H9 (cell line): ENCODE measurements at regions not wholly inside any gene's neighbourhood (a gene's known extent, or its start where the extent isn't known, plus 50 kb on each side); places are given as distances from the start of the nearest gene placed in this dataset.

ENCODE experiments used
- DNase-seq: peaks from one replicate; pipeline ENCODE4 v3.0.0-alpha.2; 2017
- H2AFZ ChIP-seq: one replicate; pipeline ENCODE4 v1.6.1; 2013; ENCODE audit warnings: mild to moderate bottlenecking, low read length, control low read depth, moderate library complexity
- H2AK5ac ChIP-seq: 2 replicates; pipeline ENCODE4 v1.6.1; 2013; ENCODE audit warnings: low read length, control low read depth, mixed read lengths; ENCODE audit not compliant: insufficient read length
- H2BK120ac ChIP-seq: one replicate; pipeline ENCODE4 v1.6.1; 2013; ENCODE audit warnings: low read depth, mild to moderate bottlenecking, low read length, control low read depth, inconsistent platforms; ENCODE audit not compliant: poor library complexity, severe bottlenecking
- H2BK12ac ChIP-seq: 2 replicates; pipeline ENCODE4 v1.6.1; 2013; ENCODE audit warnings: low read length, control low read depth, mixed read lengths, low read depth; ENCODE audit not compliant: insufficient read length
- H2BK15ac ChIP-seq: 2 replicates; pipeline ENCODE4 v1.6.1; 2013; ENCODE audit warnings: low read depth, low read length, control low read depth
- H2BK20ac ChIP-seq: one replicate; pipeline ENCODE4 v1.6.1; 2013; ENCODE audit warnings: low read depth, mild to moderate bottlenecking, low read length, control low read depth, inconsistent platforms; ENCODE audit not compliant: poor library complexity, severe bottlenecking
- H2BK5ac ChIP-seq: 2 replicates; pipeline ENCODE4 v1.6.1; 2013; ENCODE audit warnings: low read length, control low read depth, mixed read lengths; ENCODE audit not compliant: insufficient read length
- H3K14ac ChIP-seq: 2 replicates; pipeline ENCODE4 v1.6.1; 2013; ENCODE audit warnings: low read length, control low read depth; ENCODE audit not compliant: insufficient read depth
- H3K18ac ChIP-seq: 2 replicates; pipeline ENCODE4 v1.6.1; 2013; ENCODE audit warnings: low read depth, mild to moderate bottlenecking, mixed read lengths, low read length, control low read depth; ENCODE audit not compliant: insufficient read length
- H3K23ac ChIP-seq: 2 replicates; pipeline ENCODE4 v1.6.1; 2013; ENCODE audit warnings: low read length, control low read depth, mixed read lengths, low read depth; ENCODE audit not compliant: insufficient read length
- H3K23me2 ChIP-seq: 2 replicates; pipeline ENCODE4 v1.6.1; 2013; ENCODE audit warnings: low read depth, mild to moderate bottlenecking, mixed read lengths, low read length, control low read depth; ENCODE audit not compliant: insufficient read length, poor library complexity, severe bottlenecking
- H3K27ac ChIP-seq: 2 replicates; pipeline ENCODE4 v1.5.1; 2013; ENCODE audit warnings: low read length, control low read depth, mixed read lengths, low read depth; ENCODE audit not compliant: insufficient read length
- H3K27me3 ChIP-seq: 2 replicates; pipeline ENCODE4 v1.6.1; 2013; ENCODE audit warnings: low read length, control low read depth, inconsistent platforms; ENCODE audit not compliant: insufficient read depth
- H3K4ac ChIP-seq: 2 replicates; pipeline ENCODE4 v1.6.1; 2013; ENCODE audit warnings: low read depth, mild to moderate bottlenecking, control low read depth, inconsistent platforms, low read length, moderate library complexity
- H3K4me1 ChIP-seq: 2 replicates; pipeline ENCODE4 v1.6.1; 2013; ENCODE audit warnings: low read length, control low read depth, inconsistent platforms; ENCODE audit not compliant: insufficient read depth
- H3K4me2 ChIP-seq: 2 replicates; pipeline ENCODE4 v1.6.1; 2013; ENCODE audit warnings: low read length, control low read depth, mixed read lengths; ENCODE audit not compliant: insufficient read length, insufficient read depth
- H3K56ac ChIP-seq: 2 replicates; pipeline ENCODE4 v1.6.1; 2013; ENCODE audit warnings: low read depth, mild to moderate bottlenecking, mixed read lengths, low read length, control low read depth; ENCODE audit not compliant: insufficient read length
- H3K79me1 ChIP-seq: 2 replicates; pipeline ENCODE4 v1.6.1; 2013; ENCODE audit warnings: low read depth, mild to moderate bottlenecking, moderate library complexity, low read length, control low read depth, inconsistent platforms; ENCODE audit not compliant: insufficient read depth, poor library complexity, severe bottlenecking
- H3K79me2 ChIP-seq: 2 replicates; pipeline ENCODE4 v1.6.1; 2013; ENCODE audit warnings: low read length, control low read depth, inconsistent platforms; ENCODE audit not compliant: insufficient read depth
- H3K9ac ChIP-seq: 2 replicates; pipeline ENCODE4 v1.6.1; 2013; ENCODE audit warnings: low read length, control low read depth, mixed read lengths; ENCODE audit not compliant: insufficient read length; ENCODE audit errors: extremely low read depth
- H3K9me3 ChIP-seq: one replicate; pipeline ENCODE4 v1.6.1; 2013; ENCODE audit warnings: low read depth, low read length, inconsistent platforms; ENCODE audit not compliant: control insufficient read depth
- H3T11ph ChIP-seq: one replicate; pipeline ENCODE4 v1.6.1; 2013; ENCODE audit warnings: mild to moderate bottlenecking, low read length, control low read depth, inconsistent platforms
- H4K20me1 ChIP-seq: one replicate; pipeline ENCODE4 v1.6.1; 2013; ENCODE audit not compliant: control insufficient read depth, insufficient read length, insufficient read depth
- H4K5ac ChIP-seq: 2 replicates; pipeline ENCODE4 v1.6.1; 2013; ENCODE audit warnings: low read depth, mild to moderate bottlenecking, mixed read lengths, low read length, control low read depth; ENCODE audit not compliant: insufficient read length
- H4K8ac ChIP-seq: replicated peaks from 2 replicates; pipeline ENCODE4 v1.6.1; 2013; ENCODE audit warnings: low read length, control low read depth, mixed read lengths, low read depth; ENCODE audit not compliant: insufficient read length
- H4K91ac ChIP-seq: 2 replicates; pipeline ENCODE4 v1.6.1; 2013; ENCODE audit warnings: low read depth, mild to moderate bottlenecking, moderate library complexity, mixed read lengths, low read length, control low read depth; ENCODE audit not compliant: insufficient read length
- H3K27ac Mint-ChIP-seq, 3 experiments: 2 replicates in 2 of 3; 3 replicates in 1 of 3; pipeline ENCODE4 v1.8.0; 2020 to 2021; ENCODE audit warnings: mixed read lengths in 3 of 3, mild to moderate bottlenecking in 1 of 3, moderate library complexity in 1 of 3
- H3K27me3 Mint-ChIP-seq: 2 replicates; pipeline ENCODE4 v1.8.0; 2021; ENCODE audit warnings: low read depth, mild to moderate bottlenecking, moderate library complexity, mixed read lengths
- H3K36me3 Mint-ChIP-seq, 3 experiments: 2 replicates in 2 of 3; 3 replicates in 1 of 3; pipeline ENCODE4 v1.8.0; 2020 to 2021; ENCODE audit warnings: low read depth in 3 of 3, mixed read lengths in 3 of 3; ENCODE audit not compliant: insufficient read depth in 1 of 3
- H3K4me1 Mint-ChIP-seq, 2 experiments: 2 replicates each; pipeline ENCODE4 v1.8.0; 2020; ENCODE audit warnings: mixed read lengths in 2 of 2
- H3K4me3 Mint-ChIP-seq, 2 experiments: 2 replicates in 1 of 2; 3 replicates in 1 of 2; pipeline ENCODE4 v1.8.0; 2020 to 2021; ENCODE audit warnings: mild to moderate bottlenecking in 2 of 2, mixed read lengths in 2 of 2, moderate library complexity in 1 of 2
- H3K9me3 Mint-ChIP-seq, 2 experiments: 2 replicates in 1 of 2; 3 replicates in 1 of 2; pipeline ENCODE4 v1.8.0; 2020; ENCODE audit warnings: mild to moderate bottlenecking in 2 of 2, mixed read lengths in 2 of 2, moderate library complexity in 1 of 2
- CTCF ChIP-seq: fragments of 200-600 bp; sonication (generic); conservative IDR thresholded peaks from 3 replicates; pipeline ENCODE4 v1.8.0; 2021; ENCODE audit warnings: antibody characterized with exemption, mild to moderate bottlenecking
- WGBS: extraction: QIAGEN DNeasy Blood & Tissue Kit; methylation state at CpG from one replicate; pipeline ENCODE4 v1.1.7; 2013; ENCODE audit warnings: missing lambda C conversion rate, low lambda C conversion rate, mixed read lengths; ENCODE audit not compliant: insufficient read length; ENCODE audit errors: extremely low coverage; 5-methylcytosine and 5-hydroxymethylcytosine counted together

- Histone ChIP-seq H3K79me1 (no peaks in the 10 kb centered on the region), H3K4me1 (no peaks in the 10 kb centered on the region), H3K27ac (no peak overlapping the region), H3K27me3 (no peaks in the 10 kb centered on the region), H2BK12ac (no peak overlapping the region), H3K9ac (no peak overlapping the region), H2BK15ac (no peak overlapping the region), H2AK5ac (no peak overlapping the region), H3K18ac (no peak overlapping the region), H2BK5ac (no peak overlapping the region), H4K5ac (no peak overlapping the region), H3K14ac (no peak overlapping the region), H4K91ac (no peak overlapping the region), H3K23ac (no peak overlapping the region), H3K56ac (no peak overlapping the region), H3K9me3 (no peaks in the 10 kb centered on the region), H3K79me2 (no peaks in the 10 kb centered on the region), H4K20me1 (no peaks in the 10 kb centered on the region), H3K23me2 (no peaks in the 10 kb centered on the region), H3T11ph (no peak overlapping the region), H2BK20ac (no peak overlapping the region), H2BK120ac (no peak overlapping the region), H3K4ac (no peak overlapping the region), H3K4me2 (no peak overlapping the region), H4K8ac (no peak overlapping the region), H2AFZ (no peak overlapping the region)
- WGBS: no CpG with 5 or more reads among the region's 3 CpGs
- TF ChIP-seq CTCF: no peak
- no peaks in the 10 kb centered on the region for H3K36me3 Mint-ChIP-seq
- H3K4me1 Mint-ChIP-seq: no peaks in the 10 kb centered on the region
- no peak for DNase-seq
- no peak overlapping the region for H3K4me3 Mint-ChIP-seq
- no peaks in the 10 kb centered on the region for H3K9me3 Mint-ChIP-seq
- no peak overlapping the region for H3K27ac Mint-ChIP-seq
- H3K27me3 Mint-ChIP-seq: no peaks in the 10 kb centered on the region
Observed at GRCh38 chr1:187294421-187295201, 465.9 kb downstream of the PLA2G4A start.
